Right lobe of liver (tissue), 4 donors: ENCODE measurements at regions not wholly inside any gene's neighbourhood (a gene's known extent, or its start where the extent isn't known, plus 50 kb on each side); places are given as distances from the start of the nearest gene placed in this dataset.

Experiments used
- CTCF ChIP-seq, 4 donors: fragments of 200-600 bp in 3 of 4; fragments of 450-650 bp in 1 of 4; IDR thresholded peaks; one replicate each; pipeline versions ENCODE4 v1.5.1 to v1.8.0; 2016 to 2022; ENCODE audit warnings: antibody characterized with exemption in 4 of 4, mild to moderate bottlenecking in 2 of 4
- POLR2A ChIP-seq: fragments of 450-650 bp; IDR thresholded peaks from one replicate; pipeline ENCODE4 v1.6.1; 2017; ENCODE audit warnings: antibody characterized with exemption, mild to moderate bottlenecking
- donor health status: DM: no; HTN: no; CAD: no.
- donor health status: DM: no; HTN: no; CAD: no.
- donor health status: DM: no; HTN: yes; CAD: no.

- TF ChIP-seq CTCF (IDR thresholded peaks at IDR 0.05) = peak in 3 of 4 donors; percentile 16 to 42 (median 20)
- no peak for TF ChIP-seq POLR2A
Observed at GRCh38 chr9:18149471-18150011, 324.4 kb upstream of the ADAMTSL1 start.
